HG03135 (cell line): ENCODE measurements at regions not wholly inside any gene's neighbourhood (a gene's known extent, or its start where the extent isn't known, plus 50 kb on each side); places are given as distances from the start of the nearest gene placed in this dataset.
"Not testable (repeated sequence)": the region's sequence is repeated elsewhere in the genome, so short reads cannot be mapped to it uniquely, and the experiment has no call there.

Experiments used
- ATAC-seq: cut with Tn5 transposase; IDR thresholded peaks from one replicate; pipeline ENCODE4 v1.9.1; 2021; ENCODE audit warnings: mild to moderate bottlenecking, moderate library complexity; ENCODE audit not compliant: unreplicated experiment

- no peak for ATAC-seq
Observed at GRCh38 chr14:38357557-38357956, 101.7 kb upstream of the CLEC14A start.

DNA sequence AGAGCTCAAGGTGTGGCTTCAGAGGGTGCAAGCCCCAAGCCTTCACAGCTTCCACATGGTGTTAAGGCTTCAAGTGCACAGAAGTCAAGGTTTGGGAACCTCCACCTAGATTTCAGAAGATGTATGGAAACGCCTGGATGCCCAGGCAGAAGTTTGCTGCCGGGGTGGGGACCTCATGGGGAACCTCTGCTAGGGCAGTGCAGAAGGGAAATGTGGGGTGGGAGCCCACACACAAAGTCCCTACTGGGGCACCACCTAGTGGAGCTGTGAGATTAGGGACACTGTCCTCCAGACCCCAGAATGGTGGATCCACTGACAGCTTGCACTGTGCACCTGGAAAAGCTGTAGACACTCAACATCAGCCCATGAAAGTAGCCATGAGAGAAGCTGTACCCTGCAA is 99.6 kb upstream of the CLEC14A start:
- ATAC-seq, result not testable (repeated sequence)

- no peak for ATAC-seq
Observed at GRCh38 chr14:38350102-38350501, 94.2 kb upstream of the CLEC14A start.

GRCh38 chr14:38342803-38343202 is 86.9 kb upstream of the CLEC14A start:
- no peak for ATAC-seq

DNA sequence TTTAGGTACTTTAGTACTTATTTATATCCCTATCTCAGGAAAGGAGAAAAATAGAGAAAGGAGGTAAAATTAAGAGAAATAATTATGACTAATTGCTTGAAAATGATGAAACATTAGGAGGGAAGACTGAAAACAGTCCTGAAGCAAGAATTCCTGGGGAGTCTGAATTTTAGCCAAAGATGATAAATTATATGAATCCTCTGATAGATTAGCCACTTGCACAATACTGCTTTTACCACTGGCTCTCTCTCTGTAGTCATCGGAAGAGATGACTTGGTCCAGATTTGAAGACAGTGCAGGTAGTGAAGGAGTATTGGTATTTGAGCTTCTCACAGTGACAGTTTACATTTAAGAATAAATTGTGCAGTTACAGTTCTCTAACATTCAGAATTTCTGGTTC is 83.8 kb upstream of the CLEC14A start:
- ATAC-seq, result no peak

DNA sequence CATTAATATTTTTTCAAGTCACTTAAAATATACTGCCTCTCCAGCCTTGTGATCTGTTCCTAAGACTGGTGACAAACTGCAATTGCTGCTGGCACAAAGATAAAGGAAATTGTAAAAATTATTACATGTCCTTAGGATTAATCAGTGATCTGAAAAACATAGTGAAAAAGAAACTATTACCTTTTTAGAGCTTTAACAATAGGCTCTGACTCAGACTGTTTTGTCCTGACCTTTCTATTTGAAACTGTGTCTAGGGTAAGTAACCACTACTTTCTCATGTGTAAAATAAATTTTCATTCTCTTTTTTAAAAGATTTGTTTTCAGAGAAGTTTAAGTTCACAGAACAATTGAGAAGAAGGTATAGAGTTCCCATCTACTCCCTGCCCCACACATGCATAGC is 80.4 kb upstream of the CLEC14A start:
- ATAC-seq, result no peak

DNA sequence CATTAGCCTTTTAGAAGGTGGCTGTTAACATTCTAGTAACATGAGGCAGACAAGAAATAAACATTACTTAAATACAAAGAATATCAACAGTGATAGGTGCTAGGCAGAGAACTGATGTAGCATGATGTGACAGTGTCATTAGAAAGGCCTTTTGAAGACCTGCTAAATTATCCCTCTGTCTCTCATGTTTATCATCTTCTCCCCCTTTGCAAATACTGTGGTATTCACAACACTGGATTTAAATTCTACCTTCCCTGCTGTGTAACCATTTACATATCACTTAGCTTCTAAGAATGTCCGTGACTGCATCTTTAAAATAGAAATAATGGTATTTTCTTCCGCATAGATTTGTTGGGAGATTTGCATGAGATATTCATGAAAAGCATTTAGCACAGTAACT is 74.4 kb upstream of the CLEC14A start:
- no peak for ATAC-seq

GRCh38 chr14:38329246-38329645 is 73.4 kb upstream of the CLEC14A start:
- ATAC-seq, result no peak

GRCh38 chr14:38316922-38317321 is 61.0 kb upstream of the CLEC14A start:
- ATAC-seq, result no peak

- no peak for ATAC-seq
Observed at GRCh38 chr14:38311655-38312054, 55.8 kb upstream of the CLEC14A start.

GRCh38 chr14:38310420-38310995 is 54.6 kb upstream of the CLEC14A start:
- ATAC-seq, result no peak

DNA sequence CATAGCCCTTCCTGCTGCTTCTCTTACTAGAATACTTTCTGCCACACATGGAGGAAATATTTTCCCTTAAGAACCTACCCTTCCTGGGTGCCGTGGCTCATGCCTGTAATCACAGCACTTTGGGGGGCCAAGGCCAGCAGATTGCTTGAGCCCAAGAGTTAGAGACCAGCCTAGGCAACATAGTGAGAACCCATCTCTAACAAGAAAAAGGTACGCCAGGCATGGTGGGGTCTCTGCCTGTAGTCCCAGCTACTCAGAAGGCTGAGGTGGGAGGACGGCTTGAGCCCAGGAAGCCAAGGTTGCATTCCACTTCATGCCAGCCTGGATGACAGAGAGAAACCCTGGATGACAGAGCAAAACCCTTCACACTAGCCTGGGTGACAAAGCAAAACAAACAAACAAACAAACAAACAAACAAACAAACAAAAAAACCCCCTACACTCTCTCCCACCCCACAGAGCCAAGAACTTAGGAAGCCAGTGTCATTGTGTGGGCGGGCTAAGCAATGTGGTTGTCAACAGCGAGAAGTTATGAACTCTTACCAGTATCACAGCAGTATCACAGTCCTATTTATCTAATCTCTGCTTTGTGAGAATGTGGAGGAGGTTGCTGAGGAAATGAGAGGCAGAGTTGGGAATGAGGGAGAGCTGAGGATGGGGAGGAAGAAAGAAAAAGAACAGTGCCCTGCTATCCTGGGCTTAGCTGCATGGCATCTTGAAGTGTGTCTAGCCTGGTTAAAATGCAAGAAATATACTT is 53.8 kb upstream of the CLEC14A start:
- ATAC-seq, result no peak
